ENCODE measurements at regions not wholly inside any gene's neighbourhood (a gene's known extent, or its start where the extent isn't known, plus 50 kb on each side); places are given as distances from the start of the nearest gene placed in this dataset.
A peak's percentile ranks its signal among the peaks of the same experiment; 100 is the strongest.
"Not testable (repeated sequence)": the region's sequence is repeated elsewhere in the genome, so short reads cannot be mapped to it uniquely, and the experiment has no call there.

DNA sequence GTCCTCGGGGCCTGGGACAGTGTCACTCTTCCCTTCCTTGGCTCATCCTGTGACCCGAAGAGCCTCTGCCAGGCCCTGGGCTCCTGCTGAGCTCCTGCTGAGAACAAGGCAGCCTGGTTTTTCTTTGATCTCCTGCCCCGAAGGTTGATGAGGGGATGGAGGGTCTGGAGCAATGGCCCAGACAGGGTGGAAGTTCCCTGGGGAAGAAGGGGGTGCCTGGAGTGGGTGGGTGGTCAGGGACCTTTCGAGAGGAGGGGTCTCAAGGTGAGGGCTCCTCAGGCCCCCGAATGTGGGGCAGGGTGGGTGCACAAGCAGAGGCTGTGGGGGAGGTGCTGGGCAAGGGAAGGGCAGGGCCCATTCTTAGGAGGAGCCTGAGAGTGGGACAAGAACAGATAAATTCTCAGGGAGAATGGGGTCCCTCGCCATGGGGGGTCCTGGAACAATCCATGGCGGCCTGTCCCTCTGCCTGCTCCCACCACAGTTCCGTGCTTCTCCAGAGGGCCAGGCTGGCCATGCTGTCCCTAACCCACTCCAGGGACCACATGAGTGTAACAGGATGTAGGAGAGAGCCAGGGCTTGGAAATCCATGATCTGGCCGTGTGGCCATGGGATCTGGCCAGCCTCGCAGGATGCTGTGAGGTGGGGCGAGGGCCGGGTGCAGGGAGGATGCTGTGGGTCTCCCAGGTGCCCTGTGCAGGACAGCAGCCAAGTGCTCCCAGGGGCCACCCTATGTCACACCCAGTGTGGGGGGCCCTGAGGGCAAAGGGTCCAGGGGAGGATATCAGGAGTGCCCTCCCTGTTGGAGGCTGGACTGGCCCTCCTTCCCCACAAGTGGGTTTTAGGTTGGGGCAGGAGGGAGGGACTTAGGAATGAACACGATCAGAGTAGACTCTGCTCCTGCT lies 128.5 kb upstream of the LPCAT1 start:
- no peak for DNase-seq

DNA sequence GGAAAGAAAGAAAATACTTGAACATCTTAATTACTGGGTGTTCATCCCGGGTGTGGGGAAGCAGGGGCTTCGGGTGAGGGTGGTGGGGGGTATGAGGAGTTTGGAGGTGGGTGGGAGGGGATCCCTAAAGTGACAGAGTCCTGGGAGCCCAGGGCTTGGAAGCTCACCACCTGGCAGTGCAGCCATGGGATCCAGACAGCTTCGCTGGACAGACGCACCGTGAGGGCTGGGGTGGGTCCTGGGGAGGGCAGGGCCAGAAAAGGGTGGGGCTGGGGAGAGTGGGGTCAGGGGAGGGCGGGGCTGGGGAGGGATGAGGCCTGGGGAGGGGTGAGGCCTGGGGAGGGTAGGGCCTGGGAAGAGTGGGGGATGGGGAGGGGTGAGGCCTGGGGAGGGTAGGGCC lies 127.5 kb upstream of the LPCAT1 start:
- no peak for DNase-seq

DNA sequence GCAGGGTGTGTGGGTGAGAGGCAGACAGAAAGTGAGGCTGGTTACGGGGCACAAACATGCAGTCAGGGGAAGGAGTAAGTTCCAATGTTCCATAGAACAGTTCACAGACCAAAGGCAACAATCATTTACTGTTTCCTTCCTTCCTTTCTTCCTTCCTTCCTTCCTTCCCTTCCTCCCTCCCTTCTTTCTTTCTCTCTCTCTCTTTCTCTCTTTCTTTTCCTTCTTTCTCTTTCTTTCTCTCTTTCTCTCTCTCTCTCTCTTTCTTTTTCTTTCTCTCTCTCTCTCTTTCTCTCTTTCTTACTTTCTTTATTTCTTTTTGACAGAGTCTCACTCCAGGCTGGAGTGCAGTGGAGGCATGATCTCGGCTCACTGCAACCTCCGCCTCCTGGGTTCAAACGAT lies 125.8 kb upstream of the LPCAT1 start:
- no peak for DNase-seq

DNA sequence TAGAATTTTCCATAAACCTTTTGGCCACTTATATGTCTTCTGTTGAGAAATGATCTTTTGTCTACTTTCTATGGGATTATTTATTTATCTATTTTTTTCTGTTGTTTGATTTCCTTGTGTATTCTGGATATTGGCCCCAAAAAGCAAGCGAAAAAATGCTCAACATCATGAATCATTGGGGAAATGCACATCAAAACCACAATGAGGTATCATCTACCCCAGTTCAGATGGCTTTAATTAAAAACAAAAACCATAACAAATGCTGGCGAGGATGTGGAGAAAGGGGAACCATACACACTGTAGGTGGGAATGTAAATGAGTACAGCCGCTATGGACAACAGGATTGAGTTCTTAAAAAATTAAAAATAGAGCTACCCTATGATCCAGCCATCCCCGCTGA lies 125.0 kb upstream of the LPCAT1 start:
- DNase-seq, result no peak

DNA sequence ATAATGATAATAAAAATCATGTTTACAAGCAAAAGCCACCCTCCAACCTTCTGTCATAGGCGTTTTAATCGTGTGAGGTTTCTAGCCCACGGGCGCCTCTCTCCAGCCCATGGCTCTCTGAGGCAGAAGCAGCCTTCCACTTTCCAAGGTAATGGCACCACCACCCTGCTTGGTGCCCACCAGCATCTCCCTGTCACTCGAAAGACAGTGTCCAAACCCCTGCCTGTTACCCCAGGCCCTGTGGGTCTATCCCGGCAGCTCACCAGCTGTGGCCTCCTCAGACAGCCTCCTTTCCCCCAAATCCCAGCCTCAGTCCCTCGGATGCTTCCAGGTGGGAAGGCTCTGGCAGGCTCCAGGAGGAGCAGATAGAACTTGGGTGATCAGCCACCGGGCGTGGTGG lies 123.8 kb upstream of the LPCAT1 start:
- no peak for DNase-seq

DNA sequence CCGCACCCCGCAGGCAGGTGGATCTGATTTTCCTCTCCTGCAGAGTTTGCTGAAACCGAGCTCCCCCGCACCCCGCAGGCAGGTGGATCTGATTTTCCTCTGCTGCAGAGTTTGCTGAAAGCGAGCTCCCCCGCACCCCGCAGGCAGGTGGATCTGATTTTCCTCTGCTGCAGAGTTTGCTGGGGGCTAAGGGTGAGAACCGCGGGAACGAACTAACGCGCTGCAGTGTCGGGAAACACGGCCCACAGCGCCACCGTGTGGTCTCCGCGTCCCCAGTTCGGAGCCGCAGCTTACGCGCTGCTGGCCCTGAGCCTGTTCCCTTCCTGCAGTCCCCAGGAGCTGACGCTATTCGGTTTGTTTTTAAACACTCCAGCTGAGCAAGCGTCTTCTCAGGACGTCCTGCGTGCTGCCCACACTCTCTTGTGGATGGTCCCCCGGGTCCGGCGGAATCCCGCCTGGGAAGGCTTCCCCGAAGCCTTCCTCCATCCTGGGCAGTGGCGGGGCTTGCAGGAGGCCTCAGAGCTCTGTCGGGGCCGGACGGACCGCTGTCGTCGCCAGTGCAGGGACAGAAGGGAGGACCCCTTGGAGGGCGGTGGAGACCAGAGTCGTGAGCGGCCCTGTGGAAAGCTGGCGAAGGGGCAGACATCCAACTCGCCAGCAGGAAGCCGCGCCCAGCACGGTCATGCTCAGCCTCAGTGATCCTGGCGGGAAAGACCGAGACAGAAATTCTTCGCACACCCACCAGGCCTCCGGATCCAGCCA lies 121.2 kb upstream of the LPCAT1 start:
- peak; percentile 75 for DNase-seq

DNA sequence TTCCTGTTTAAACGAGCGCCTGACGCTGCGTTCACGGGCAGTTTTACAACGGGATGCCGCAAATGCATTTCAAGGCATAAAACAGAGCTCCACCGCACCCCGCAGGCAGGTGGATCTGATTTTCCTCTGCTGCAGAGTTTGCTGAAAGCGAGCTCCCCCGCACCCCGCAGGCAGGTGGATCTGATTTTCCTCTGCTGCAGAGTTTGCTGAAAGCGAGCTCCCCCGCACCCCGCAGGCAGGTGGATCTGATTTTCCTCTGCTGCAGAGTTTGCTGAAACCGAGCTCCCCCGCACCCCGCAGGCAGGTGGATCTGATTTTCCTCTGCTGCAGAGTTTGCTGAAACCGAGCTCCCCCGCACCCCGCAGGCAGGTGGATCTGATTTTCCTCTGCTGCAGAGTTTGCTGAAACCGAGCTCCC lies 120.6 kb upstream of the LPCAT1 start:
- DNase-seq, result not testable (repeated sequence)

DNA sequence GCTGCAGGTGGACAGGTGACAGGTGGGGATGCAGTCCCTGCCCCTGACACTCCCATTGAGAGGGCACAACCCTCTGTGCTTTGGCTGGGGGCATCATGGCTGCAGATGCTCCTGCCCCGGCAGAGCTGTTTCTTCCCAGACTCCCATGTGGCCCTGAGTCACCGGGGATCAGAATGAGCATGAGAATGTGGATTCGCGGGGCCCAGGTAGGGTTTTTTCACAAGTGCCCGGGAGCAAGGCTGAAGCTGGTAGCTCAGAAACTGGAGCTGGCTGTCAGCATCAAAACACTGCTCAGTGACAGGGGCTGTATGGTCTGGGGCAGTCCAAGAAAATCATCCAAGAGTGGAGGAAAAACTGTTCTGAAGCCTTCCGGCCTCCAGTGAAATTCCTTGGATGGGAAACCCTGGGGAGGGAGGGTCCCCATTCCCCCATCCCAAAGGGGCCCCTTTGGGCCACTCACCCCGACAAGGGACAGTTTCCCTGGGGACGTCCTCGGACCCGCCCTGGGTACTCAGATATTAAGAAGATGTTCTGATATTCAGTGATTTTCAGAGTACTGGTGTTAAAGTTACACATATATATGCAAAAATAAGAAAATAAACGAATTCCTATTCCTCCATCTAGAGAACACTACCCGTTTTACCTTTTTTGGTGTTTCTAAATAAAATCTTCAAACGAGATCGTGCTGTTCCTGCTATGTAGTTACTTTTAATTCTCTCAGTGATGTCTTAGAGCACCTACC lies 120.1 kb upstream of the LPCAT1 start:
- no peak for DNase-seq

DNA sequence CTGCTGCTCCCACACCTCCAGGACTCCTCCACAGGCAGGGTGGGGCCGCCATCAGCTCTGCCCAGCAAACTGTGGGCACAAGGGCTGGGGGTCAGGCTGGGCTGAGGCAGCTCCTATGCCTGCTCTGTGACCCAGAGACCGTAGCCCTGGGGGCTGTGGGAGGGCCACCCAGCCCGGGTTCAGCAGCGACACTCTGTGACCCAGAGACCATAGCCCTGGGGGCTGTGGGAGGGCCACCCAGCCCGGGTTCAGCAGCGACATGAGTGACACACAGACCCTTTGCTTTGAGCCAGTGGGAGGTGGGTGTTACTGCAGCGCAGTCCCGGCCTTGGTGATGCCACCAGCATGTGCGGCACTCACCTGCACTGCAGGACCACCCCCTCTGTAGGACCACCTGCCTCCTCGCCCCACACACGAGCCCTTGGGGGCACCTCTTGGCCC lies 118.9 kb upstream of the LPCAT1 start:
- DNase-seq, result no peak

DNA sequence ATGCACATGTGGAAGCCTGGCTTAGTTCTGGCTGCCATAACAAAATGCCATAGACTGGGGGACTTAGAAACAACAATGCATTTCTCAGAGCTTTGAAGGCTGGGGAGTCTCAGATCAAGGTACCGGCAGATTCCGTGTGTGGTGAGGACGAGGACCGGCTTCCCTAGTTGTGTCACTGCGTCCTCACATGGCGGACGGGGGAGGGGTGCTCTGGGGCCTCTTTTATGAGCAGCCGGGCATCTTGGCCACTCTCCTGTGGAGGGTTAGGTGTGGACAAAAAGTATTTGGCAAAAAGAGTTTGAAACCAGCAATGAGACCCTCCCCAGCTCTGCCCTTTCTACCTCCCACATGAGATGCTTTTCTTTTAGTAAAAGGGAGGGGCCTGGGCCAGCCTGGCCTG lies 118.5 kb upstream of the LPCAT1 start:
- DNase-seq, result no peak

DNA sequence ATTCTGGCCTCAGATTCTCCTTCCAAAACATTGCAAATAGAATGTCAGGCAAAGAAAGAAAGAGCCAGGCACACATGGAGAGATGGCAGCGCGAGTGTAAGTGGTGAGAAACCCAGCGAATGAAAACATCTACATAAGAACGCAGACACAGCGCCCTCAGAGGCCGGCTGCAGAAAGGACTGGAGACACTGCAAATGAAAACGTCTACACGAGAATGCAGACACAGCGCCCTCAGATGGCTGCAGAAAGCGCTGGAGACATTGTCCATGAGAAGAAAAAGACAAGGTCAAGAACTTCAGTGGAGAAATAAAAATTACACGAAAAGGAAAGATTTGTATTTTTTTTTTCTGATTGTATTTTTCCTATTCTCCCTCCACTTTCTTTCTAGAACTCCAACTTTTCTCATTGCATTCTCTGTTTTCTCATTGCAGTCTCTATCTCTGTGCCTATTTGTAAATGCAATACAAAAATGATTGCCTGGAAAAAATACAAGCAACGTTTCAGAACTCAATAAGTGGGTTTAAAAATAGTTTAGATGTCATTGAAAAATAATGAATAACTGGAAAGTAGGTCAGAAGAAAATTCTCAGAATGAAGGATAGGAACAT lies 117.9 kb upstream of the LPCAT1 start:
- DNase-seq, result peak; percentile 68

DNA sequence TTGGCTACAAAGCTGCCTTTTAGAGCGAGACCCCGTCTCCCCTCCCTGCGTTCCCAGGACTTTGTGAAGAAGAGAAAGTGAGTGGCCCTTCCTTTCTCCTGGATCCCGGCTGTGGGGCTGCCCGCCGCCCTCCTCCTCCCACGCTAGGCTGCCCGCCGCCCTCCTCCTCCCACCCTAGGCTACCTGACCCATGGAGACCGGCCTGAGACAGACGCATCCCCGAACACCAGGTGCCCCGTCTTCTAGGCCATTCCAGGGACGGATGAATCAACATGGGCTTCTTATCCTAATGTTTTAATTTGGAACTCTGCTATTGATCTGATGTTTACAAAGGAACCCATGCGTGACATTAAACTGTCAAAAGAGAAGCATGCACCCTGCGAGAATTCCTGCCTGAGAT lies 117.3 kb upstream of the LPCAT1 start:
- DNase-seq, result no peak

DNA sequence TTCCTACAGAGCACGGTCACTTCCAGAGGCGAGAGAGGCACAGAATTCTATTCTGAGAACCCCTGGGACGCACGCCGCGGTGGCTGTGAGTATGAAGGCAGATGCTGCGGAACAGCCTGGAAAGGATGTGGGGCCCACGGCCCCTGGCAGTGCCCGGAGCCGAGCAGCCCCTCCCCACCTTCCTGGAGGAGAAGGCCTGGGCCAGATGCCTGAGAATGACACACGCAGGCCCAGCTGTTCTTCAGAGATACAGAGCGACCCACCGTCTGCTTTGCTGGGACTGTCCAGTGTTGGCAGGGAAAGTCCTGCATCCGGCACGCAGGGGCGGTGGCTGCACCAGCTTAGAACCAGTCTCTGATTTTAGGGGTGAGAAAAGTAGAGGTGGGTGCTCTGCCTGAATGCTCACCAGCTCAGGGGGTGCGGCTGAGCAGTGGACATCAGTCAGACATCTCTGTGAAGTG lies 116.7 kb upstream of the LPCAT1 start:
- DNase-seq, result no peak

DNA sequence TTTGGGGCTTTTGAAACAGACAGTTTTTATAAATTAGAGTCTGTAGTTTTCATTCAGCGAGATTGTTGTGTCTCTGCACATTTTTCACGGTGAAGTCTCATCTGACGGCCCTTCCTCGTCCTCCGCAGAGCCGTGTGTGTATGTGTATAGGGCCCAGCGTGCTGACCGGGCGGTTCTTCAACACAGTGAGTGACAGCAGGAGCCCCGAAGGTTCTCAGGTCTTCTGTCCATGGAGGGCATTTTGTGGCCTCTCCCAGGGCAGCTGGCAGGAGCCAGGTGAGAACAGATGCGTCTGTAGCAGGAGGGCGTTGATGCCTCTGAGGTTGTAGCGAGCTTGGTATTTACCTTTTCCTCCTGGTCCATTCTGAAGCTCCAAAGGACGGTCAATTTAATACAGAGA lies 116.0 kb upstream of the LPCAT1 start:
- DNase-seq, result no peak

DNA sequence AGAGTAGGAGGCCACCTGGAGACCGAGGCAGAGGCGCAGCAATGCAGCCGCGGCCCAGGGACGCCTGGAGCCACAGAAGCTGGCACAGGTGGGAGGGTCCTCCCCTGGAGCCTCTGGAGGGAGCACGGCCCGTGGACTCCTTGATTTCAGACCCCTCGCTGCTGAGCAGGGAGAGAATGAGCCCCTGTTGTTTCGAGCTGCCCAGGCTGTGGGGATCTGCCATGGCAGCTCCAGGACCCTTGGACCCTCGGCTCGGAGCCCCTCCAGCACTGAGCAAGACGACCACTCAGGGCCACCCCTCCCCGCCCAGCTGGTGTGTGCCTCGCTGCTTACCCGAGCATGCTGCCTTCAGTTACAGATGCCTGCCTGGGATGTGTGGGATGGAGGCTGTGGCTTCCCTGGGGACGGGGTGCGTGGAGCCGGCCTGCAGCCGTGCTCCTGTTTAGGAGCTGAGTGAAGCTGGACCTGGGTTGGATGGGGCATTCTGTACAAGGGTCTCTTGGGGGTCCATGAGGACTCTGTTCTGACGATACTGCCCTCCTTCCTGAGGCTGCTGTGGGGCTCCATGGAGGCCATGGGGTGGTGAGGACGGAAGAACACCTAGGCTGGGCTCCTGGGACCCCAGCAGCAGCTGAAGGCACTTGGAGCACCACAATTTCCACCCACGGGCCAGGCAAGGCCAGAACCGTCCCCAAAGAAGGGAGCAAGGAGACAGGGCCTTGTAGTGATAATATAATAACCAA lies 115.1 kb upstream of the LPCAT1 start:
- DNase-seq, result no peak

DNA sequence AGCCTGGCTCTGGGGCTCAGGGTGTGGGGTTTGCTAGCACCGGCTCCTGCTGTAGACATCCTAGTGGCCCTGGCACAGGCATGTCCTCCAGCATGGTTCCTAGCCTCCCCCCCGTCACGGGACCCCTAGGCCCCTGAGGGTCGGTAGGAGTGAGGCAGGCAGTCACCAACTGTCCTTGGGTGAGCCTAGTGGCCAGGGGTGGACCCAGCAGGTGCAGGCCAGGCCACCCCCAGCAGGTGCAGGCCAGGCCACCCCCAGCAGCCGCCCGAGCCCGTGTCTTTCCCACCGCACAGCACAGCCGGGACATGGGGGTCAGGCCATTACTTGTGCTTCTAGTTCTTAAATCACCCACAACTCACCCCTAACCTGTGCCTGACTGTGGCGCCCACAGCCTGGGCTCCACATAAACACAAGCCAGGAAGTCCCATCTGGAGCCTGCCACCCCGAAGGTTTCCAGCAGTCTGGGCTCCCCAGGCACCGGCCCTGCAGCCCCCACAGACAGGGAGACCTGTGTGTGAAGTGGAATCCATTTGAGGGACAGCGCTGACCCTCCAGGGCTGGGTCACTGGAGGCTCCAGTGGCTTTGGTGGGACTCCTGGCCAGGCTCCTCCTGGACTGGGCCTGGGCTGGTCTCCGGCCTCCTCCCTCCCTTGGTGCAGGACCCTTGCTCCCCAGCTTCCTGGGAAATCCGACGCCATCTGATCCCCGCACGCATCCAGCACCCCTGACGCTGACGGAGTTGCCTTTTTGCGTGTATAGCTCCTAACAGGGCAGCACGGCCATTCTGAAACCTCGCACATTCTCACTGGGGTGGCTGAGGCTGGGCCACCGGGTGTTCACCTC lies 114.1 kb upstream of the LPCAT1 start:
- DNase-seq, result no peak

DNA sequence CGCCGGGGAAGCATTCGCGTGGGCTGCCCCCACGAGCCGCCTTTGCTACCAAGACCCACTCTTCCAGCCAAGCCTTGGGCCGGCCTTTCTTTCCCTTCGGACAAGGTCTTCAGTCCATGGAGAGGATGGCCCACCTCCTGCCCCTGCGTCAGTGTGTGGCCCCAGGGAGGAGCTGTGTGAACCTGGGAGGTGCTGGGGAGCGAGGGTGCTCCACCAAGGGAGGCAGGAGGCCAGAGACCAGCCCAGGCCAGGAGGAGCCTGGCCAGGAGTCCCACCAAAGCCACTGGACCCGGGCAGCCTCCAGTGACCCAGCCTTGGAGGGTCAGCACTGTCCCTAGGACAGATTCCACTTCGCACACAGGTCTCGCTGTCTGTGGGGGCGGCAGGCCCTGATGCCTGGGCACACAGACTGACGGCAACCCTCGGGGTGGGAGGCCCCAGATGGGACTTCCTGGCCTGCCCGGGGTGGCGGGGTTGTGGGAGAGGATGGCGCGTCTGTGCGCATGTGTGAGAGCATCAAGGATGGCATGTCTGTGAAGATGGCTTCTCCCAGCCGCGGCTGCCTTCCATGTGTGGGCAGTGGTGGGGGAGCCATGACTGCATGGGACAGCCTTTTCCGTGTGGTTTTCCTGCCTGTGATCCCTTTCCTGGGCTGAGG lies 113.3 kb upstream of the LPCAT1 start:
- DNase-seq, result no peak

DNA sequence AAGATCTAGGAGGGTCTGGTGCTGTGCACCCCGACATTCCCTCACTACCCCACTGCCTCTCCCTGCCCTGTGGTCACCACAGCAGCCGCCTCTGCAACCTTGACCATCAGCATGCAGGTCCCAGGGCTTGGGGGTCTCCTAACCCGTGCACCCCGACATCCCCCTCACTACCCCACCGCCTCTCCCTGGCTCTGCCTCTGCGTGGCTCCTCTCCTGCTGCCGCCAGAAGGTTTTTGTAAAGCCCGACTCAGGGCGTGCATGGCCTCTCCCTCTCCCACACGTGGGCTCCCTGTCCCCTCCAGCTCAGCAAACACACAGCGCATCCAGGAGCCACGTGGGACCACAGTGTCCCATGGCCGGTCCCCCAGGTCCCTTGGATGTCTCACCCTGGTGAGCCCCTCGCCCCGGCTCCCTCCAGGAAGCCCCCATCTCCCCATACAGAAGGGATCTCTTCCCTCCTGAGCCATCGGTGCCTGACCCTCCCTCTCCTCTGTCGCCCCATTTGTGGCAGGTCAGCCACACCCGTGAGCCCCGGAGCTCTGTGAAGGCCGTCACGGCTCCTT lies 112.5 kb upstream of the LPCAT1 start:
- DNase-seq, result not testable (repeated sequence)

DNA sequence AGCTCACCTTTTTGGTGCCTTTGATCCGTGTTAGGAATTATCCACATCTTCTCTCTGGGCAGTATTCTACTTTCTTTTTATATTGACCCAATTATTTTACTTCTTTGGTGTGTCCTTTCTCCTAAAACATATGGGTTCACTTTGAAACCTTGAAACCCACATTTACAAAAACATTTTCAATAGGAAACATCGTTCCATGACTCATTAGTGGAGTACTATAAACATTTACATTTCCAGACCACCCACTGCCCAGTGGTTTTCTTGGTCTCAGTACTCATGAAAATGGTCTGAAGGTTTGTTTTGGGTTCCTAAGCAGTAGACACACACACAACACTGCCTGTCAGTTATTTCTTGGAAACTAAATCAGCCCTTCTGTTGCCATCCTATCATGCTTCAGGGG lies 111.7 kb upstream of the LPCAT1 start:
- not testable (repeated sequence) for DNase-seq

DNA sequence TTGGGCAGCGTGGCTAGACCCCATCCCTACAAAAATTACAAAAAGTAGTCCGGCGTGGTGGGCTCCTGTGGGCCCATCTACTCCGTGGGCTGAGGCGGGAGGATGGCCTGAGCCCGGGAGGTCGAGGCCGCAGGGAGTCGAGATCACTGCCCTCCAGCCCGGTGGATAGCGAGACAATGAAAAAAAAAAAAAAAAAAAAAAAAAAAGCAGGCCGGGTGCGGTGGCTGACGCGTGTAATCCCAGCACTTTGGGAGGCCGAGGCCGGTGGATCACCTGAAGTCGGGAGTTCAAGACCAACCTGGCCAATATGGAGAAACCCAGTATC lies 110.5 kb upstream of the LPCAT1 start:
- no peak for DNase-seq
